ENCODE measurements at regions not wholly inside any gene's neighbourhood (a gene's known extent, or its start where the extent isn't known, plus 50 kb on each side); places are given as distances from the start of the nearest gene placed in this dataset.
A peak's percentile ranks its signal among the peaks of the same experiment; 100 is the strongest.
"Not testable (repeated sequence)": the region's sequence is repeated elsewhere in the genome, so short reads cannot be mapped to it uniquely, and the experiment has no call there.

DNA sequence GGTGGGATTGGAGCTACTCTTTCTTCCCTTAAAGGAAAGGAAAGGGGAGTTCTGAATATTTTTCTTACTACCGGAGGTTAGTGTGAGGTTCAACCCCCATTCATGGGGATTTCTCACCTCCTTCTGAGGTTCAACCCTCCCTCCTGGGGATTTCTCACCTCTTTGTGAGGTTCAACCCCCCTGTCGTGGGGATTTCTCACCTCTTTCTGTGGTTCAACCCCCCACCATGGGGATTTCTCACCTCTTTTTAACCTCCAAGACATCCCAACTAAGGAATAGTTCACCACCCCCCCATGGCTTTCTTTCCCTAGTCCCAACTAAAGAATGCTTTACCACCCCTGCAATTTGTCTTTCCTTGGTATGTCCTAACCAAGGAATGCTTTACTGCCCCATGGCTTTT, 520.3 kb downstream of the EDEM1 start:
- peak; percentile 51 for DNase-seq (ENCODE audit: low read depth)
- no peak overlapping the region for H3K4me3 ChIP-seq (ENCODE audit: low read depth, low read length)
- TF ChIP-seq, protein P1, sequence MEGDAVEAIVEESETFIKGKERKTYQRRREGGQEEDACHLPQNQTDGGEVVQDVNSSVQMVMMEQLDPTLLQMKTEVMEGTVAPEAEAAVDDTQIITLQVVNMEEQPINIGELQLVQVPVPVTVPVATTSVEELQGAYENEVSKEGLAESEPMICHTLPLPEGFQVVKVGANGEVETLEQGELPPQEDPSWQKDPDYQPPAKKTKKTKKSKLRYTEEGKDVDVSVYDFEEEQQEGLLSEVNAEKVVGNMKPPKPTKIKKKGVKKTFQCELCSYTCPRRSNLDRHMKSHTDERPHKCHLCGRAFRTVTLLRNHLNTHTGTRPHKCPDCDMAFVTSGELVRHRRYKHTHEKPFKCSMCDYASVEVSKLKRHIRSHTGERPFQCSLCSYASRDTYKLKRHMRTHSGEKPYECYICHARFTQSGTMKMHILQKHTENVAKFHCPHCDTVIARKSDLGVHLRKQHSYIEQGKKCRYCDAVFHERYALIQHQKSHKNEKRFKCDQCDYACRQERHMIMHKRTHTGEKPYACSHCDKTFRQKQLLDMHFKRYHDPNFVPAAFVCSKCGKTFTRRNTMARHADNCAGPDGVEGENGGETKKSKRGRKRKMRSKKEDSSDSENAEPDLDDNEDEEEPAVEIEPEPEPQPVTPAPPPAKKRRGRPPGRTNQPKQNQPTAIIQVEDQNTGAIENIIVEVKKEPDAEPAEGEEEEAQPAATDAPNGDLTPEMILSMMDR (IDR thresholded peaks at IDR 0.05; ENCODE audit: insufficient read depth, low read depth, low read length, missing control alignments), result no peak

DNA sequence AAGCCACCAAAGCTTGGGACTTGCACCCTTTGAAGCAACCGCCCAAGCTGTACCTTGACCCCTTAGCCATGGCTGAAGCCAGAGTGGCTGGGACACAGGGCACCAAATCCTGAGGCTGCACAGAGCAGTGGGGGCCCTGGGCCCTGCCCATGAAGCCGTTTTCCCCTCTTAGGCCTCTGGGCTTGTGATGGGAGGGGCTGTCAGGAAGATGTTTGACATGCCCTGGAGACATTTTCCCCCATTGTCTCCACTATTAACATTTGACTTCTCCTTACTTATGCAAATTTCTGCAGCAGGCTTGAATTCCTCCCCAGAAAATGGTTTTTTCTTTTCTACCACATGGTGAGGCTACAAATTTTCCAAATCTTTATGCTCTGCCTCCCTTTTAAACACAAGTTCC, 522.2 kb downstream of the EDEM1 start:
- DNase-seq (ENCODE audit: low read depth), result no peak
- H3K4me3 ChIP-seq (ENCODE audit: low read depth, low read length), result no peak overlapping the region

DNA sequence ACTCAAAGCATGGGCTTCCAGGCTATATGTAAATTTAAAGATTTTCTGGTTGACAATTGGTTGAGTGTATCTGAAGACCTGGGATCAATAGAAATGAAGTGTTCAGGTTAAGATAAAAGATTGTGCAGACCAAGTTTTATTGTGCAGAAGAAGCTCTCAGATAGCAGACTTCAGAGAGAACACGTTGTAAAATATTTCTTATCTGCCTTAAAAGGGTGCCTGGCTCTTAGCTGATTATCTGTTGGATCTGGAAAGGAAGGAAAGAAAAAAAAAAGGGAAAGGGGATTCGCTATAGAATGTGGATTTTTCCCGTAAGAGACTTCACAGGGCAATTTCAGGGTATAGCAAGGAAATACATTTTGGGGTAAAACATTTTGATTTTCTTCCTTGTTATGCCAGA, 523.2 kb downstream of the EDEM1 start:
- no peak for DNase-seq (ENCODE audit: low read depth)
- TF ChIP-seq, protein P1 (IDR thresholded peaks at IDR 0.05; ENCODE audit: insufficient read depth, low read depth, low read length, missing control alignments), result no peak
- no peak overlapping the region for H3K4me3 ChIP-seq (ENCODE audit: low read depth, low read length)

More for the DNA sequence above, 522.2 kb downstream of the EDEM1 start:
- TF ChIP-seq, protein P1 (IDR thresholded peaks at IDR 0.05; ENCODE audit: insufficient read depth, low read depth, low read length, missing control alignments), result no peak

DNA sequence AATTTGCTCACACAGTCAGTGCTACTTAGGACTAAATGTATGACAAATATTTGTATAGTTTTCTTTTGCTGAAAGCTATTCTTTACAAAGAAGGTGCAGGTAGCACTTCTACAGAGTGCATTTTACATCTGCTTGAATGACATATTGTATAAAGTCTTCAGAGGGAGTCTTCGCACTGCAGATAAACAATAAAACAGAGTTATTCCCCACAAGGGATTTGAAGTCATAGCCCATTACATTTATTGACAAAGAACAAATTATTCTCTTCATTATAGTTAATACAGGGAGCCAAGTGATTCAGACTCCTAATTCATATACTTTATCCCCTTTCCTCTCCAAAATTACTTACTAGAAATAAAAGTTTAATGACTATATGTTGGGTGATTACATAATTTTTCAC, 529.7 kb downstream of the EDEM1 start:
- H3K4me3 ChIP-seq (ENCODE audit: low read depth, low read length), result no peak overlapping the region
- TF ChIP-seq, protein P1 (IDR thresholded peaks at IDR 0.05; ENCODE audit: insufficient read depth, low read depth, low read length, missing control alignments), result no peak
- DNase-seq (ENCODE audit: low read depth), result no peak

GRCh38 chr3:5719668-5720067, 532.2 kb downstream of the EDEM1 start:
- not testable (repeated sequence) for DNase-seq (ENCODE audit: low read depth); H3K4me3 ChIP-seq (ENCODE audit: low read depth, low read length)

DNA sequence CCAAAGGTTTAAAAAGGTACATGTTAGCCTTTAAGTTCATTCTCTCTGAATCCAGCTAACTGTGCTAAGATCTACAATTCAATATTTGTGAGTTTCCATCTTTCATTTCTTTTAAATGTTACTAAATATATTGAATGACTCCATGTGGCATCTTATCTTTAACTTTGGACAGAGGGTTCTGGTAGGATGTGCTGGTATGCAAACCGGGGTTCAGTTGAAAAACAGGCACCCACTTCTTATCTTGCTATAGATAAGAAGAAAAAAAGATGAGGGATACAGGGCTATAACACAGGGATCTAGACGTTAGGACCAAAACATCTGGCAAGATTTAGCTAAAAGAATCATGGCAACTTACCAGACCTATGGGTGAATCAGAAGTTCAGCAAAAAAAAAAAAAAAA, 538.3 kb downstream of the EDEM1 start:
- H3K4me3 ChIP-seq (ENCODE audit: low read depth, low read length), result no peak overlapping the region
- TF ChIP-seq, protein P1 (IDR thresholded peaks at IDR 0.05; ENCODE audit: insufficient read depth, low read depth, low read length, missing control alignments), result no peak
- DNase-seq (ENCODE audit: low read depth), result no peak

GRCh38 chr3:5726621-5727020, 539.1 kb downstream of the EDEM1 start:
- TF ChIP-seq, protein P1 (IDR thresholded peaks at IDR 0.05; ENCODE audit: insufficient read depth, low read depth, low read length, missing control alignments), result no peak
- no peak overlapping the region for H3K4me3 ChIP-seq (ENCODE audit: low read depth, low read length)
- DNase-seq (ENCODE audit: low read depth), result no peak
